Glomerular visceral epithelial cell (primary cell): ENCODE measurements at regions not wholly inside any gene's neighbourhood (a gene's known extent, or its start where the extent isn't known, plus 50 kb on each side); places are given as distances from the start of the nearest gene placed in this dataset.

Source experiments
- DNase-seq: peaks from one replicate; pipeline ENCODE4 v3.0.0-alpha.2; 2016; ENCODE audit errors: extremely low spot score

- DNase-seq = no peak
These were observed 225.4 kb downstream of the HLX start for GRCh38 chr1:221104596-221104995.

GRCh38 chr1:221105578-221105977 lies 226.3 kb downstream of the HLX start:
- DNase-seq = no peak

GRCh38 chr1:221106616-221107015 lies 227.4 kb downstream of the HLX start:
- no peak for DNase-seq

GRCh38 chr1:221109930-221110329 lies 230.7 kb downstream of the HLX start:
- no peak for DNase-seq

GRCh38 chr1:221117133-221117532 lies 237.9 kb downstream of the HLX start:
- DNase-seq = no peak

- peak; percentile 98 for DNase-seq
These were observed 238.3 kb downstream of the HLX start for GRCh38 chr1:221117548-221117951.

- no peak for DNase-seq
These were observed 239.1 kb downstream of the HLX start for GRCh38 chr1:221118176-221118937.

GRCh38 chr1:221118938-221119320 lies 239.7 kb downstream of the HLX start:
- DNase-seq = no peak

- DNase-seq = no peak
These were observed 243.3 kb downstream of the HLX start for GRCh38 chr1:221122501-221122900.

GRCh38 chr1:221125976-221126375 lies 246.7 kb downstream of the HLX start:
- DNase-seq = no peak

GRCh38 chr1:221137666-221138065 lies 258.4 kb downstream of the HLX start:
- no peak for DNase-seq

- no peak for DNase-seq
These were observed 259.3 kb downstream of the HLX start for GRCh38 chr1:221138516-221138915.

GRCh38 chr1:221139991-221140390 lies 260.7 kb downstream of the HLX start:
- no peak for DNase-seq

GRCh38 chr1:221141096-221141495 lies 261.9 kb downstream of the HLX start:
- no peak for DNase-seq

GRCh38 chr1:221141606-221142285 lies 262.5 kb downstream of the HLX start:
- DNase-seq = no peak

- DNase-seq = no peak
These were observed 269.4 kb downstream of the HLX start for GRCh38 chr1:221148660-221149059.

- DNase-seq = no peak
These were observed 269.9 kb downstream of the HLX start for GRCh38 chr1:221149111-221149510.

GRCh38 chr1:221149555-221150075 lies 270.4 kb downstream of the HLX start:
- DNase-seq = no peak

- no peak for DNase-seq
These were observed 271.8 kb downstream of the HLX start for GRCh38 chr1:221150996-221151395.

- no peak for DNase-seq
These were observed 275.7 kb downstream of the HLX start for GRCh38 chr1:221154932-221155331.

GRCh38 chr1:221157026-221157761 lies 278.0 kb downstream of the HLX start:
- no peak for DNase-seq

GRCh38 chr1:221159608-221160007 lies 280.4 kb downstream of the HLX start:
- no peak for DNase-seq
